ENCODE measurements at regions not wholly inside any gene's neighbourhood (a gene's known extent, or its start where the extent isn't known, plus 50 kb on each side); places are given as distances from the start of the nearest gene placed in this dataset.
"Not testable (repeated sequence)": the region's sequence is repeated elsewhere in the genome, so short reads cannot be mapped to it uniquely, and the experiment has no call there.

- no peak for DNase-seq
Observed at GRCh38 chr6:74362391-74362790, 666.4 kb downstream of the CD109 start.

- DNase-seq = no peak
Observed at GRCh38 chr6:74357321-74357720, 661.3 kb downstream of the CD109 start.

- DNase-seq = no peak
Observed at GRCh38 chr6:74356391-74356790, 660.4 kb downstream of the CD109 start.

DNA sequence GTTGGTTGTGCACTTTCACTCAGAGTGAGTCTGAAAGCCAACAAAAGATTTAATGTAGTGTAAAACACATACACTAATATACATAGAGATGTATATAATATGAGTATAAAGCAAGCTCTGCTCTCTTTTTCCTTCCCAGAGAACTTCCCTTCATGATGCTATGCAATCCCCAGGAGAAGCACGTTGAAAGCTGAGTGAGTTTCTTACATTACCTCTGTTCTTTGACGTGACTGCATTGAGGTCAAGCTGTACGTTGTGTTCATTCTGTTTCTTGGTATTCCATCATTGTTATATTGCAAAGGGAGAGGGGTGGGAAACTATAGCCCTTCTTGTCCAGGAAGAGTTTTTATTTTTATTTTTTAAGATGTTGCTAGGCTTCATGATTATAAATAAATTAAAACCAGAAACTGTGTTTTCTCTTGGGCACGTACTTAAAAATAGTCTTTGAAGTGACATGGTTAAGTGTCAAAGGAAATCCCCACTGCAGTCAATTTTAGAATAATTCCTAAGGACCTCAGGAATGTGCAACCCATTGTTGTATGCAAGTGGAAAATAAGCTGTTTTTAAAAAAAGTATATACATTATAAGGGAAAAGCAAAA lies 651.0 kb downstream of the CD109 start:
- DNase-seq = no peak

- DNase-seq = no peak
Observed at GRCh38 chr6:74343804-74344203, 647.8 kb downstream of the CD109 start.

- not testable (repeated sequence) for DNase-seq
Observed at GRCh38 chr6:74343321-74343720, 647.3 kb downstream of the CD109 start.

DNA sequence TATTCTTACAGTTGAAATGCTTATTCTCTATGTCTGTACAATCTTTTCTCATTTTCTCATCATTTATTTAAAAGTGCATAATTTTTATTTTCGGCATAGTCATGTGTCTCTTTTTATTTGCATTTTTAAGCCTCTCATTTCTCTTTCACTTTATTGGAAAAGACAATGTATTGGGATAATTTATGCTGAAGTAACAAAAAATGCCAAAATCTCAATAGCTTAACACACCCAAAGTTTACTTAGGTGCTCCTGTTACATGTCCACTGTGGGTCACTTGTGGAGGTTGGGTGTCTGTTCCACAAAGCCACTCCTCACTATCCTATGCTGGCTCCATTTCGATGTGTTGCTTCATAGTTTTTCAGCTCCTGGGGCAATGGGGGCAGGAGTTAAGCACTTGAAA lies 638.7 kb downstream of the CD109 start:
- no peak for DNase-seq

DNA sequence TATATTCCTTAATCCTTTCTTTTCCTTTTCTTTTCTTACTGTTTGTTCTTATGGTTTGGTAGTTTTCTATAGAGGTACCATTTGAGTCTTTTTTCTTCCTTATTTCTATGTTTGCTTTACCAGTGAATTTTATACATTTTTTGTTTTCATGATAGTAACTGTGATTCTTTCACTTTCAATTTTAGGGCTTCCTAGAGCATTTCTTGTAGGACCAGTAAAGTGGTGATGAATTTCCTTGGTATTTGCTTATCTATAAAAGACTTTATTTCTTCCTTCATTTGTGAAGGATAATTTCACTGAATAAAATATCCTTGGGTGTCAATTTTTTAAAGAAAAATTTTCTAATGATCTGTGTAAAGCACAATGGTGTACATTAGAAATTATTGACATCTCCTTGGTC lies 637.4 kb downstream of the CD109 start:
- no peak for DNase-seq

DNA sequence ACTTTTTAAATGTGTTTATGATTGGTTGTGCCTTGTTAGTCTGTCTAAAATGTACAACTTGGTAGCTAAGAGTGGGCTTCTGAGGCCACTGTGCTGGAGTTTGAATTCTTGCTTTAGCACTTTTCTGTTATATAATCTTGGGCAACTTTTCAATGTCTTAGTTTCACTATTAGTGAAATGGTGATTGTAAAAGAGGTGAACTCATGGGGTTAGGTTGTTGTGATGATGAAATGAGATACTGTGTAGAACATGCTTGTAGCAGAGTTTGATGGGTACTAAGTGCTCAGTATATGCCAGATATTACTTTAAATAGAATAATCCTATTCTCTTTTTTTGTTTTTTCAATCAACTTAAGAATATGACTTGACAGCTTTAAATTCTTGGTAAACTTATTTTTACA lies 624.7 kb downstream of the CD109 start:
- DNase-seq = no peak

GRCh38 chr6:74320074-74320473 lies 624.1 kb downstream of the CD109 start:
- DNase-seq = no peak

- DNase-seq = no peak
Observed at GRCh38 chr6:74319292-74319691, 623.3 kb downstream of the CD109 start.

DNA sequence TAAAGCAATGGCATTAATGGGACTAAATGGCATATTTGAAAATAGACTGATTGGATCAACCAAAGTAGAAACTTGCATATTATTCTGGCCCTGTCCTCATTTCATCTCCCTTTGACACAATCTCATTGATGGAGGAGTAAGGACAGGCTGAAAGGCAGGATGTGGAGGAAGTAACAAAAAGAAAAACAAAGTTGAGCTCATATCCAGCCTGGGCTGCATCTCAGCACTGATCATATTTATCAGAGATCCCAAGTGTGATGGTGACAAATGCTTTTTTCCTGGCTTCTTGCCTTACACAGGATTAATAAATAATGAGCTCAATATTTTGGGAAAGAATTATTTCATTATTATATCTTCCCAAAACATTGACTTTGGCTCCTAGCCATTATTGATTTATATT lies 622.7 kb downstream of the CD109 start:
- DNase-seq = no peak

GRCh38 chr6:74312081-74312480 lies 616.1 kb downstream of the CD109 start:
- DNase-seq = no peak

DNA sequence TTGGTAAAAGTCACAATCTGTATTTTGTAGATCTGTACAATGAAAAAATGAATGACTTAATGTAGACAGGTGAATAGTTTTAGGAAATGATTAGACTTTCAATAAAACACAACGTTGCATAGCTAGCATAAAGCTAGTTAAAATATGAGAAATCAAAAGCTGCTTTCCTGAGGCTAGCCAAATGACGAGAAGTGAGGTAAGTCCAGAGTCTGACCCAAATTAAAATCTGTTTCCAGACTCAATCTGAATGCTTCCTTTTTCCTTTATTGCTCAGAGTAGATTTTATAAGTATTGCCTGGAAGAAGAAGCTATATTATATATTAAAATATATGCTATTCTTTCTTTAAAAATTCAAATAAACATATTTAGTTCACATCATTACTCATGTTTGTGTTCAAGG lies 615.4 kb downstream of the CD109 start:
- DNase-seq = no peak

DNA sequence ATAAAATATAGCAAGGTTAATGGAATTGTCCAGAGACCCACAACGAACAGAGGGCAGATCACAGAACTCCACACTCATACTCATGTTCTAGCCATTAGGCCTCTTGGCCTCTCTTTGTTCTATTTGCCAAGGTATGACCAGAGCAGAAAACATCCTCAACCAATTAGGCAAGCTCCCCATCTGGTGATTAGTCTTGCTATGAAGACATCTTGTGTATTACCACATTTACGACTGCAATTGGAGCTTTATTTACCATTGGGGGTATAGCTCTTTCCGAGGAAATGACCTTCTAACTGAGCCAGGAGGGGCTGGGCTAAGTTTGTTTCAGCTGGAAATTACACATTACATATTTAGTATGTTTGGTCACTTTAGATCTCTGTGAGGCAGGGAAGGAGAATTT lies 593.9 kb downstream of the CD109 start:
- DNase-seq = no peak

DNA sequence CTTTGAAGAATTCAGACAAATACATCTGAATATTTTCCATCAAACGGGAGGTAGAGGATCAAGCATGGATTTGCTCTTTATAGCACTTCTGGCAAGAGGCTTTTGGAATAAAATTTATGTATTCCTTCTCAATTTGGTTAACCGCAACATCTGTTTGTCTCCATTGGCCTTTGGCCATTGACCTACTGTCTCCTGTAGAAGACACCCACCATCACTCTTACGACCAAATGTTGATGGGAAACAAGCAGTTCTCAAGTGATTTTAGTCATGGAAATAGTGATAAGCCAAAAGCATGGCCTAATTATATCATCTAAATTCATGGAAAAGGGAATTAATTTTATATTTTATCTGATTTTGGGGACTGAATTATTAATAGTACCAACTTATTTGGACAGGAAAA lies 591.9 kb downstream of the CD109 start:
- no peak for DNase-seq

DNA sequence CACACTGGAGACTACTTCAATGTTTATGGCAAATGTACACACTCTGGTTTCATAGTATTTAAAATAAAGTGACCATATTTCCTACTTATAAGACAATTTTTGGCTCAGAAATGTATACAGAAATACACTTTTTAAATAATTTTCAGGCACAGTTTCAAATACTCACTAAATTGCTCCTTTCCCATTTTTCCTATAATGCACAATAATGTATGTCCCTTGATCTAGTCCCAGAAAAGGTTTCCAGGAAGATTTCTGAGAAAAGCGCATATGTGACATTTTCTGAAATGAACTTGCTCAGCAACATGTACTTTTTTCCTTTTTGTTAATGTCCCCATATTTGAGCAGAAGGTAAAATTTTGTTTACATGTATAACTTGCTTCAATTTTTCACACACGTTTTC lies 591.4 kb downstream of the CD109 start:
- no peak for DNase-seq

GRCh38 chr6:74284284-74284683 lies 588.3 kb downstream of the CD109 start:
- no peak for DNase-seq

DNA sequence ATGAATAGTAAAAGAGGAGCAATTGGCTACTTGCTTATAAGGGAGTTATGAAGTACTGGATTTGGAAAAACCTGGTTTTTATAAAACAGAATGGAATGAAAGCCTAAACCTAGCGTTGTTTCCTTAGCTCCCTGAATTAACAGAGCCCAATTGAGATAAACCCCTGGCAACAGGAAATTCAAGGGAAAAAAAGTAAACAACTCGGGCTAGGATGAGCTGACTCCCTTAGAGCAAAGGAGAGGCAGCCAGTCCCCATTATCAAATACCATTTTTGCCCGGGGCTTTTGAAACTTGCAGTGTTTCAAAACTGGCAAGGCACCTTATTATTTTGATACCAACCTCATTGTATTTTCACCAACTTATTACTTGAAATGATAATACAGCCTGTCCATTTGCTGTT lies 587.5 kb downstream of the CD109 start:
- DNase-seq = no peak

- DNase-seq = no peak
Observed at GRCh38 chr6:74282143-74282689, 586.2 kb downstream of the CD109 start.

DNA sequence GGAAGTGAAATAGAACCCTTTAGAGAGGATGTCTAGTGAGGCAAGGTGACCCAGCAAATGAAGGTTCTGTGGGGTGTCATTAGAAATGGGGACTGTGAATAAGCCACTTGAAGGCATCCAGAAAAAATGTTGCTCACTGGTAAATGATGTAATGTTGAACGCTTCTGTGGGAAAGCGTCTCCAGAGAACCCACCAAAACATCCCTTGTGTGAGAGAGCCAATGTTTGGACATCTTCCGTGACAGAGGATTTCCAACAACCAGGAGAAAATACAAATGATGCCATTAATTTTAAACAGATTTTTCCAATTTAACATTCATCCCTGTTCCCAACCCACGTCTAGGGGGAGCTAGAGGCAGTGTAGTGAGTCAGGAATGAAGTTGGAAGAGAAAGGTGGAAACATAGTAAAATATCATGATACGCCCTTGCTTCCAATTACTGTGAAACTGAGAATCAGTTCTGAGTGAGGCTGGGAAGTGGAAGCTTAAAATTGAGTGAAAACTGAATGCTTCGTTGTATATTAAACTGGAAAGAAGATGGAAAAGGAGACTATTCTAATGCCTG lies 584.2 kb downstream of the CD109 start:
- no peak for DNase-seq

DNA sequence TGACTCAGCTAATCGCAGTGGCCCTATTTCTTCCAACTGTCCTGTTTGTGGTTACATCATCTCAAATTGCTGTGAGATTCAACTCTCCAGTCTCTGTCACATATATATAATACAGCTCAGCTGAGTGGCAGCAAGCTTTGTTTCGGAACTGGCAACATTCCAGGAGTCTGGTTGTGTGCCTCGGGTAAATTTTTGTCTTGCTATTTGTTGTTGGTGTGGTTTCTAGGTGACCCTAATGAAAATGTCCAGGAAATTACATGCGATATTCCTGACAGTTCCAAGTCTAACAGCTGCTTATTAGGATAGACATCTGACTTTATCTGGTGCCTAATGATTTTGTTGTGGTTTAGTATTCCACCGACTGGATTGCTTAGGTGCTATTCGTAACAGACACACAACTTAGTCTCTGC lies 581.8 kb downstream of the CD109 start:
- DNase-seq = no peak

DNA sequence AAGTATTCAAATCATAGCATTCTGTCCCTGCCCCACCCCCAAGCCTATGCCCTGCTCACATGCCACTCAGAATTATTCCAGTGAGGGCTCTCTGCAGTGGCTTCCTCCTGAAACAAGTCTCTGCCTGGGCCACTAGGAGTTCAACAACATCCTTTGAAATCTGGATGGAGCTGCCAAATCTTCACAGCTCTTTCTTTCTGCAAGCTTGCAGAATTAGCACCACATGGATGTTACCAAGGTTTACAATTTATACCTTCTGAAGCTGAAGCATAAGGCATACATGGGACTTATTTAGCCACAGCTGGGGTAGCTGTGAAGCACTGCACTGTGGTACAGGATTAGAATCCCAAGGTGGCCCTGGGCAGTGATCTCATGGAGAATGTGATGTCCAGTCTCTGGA lies 577.5 kb downstream of the CD109 start:
- no peak for DNase-seq

DNA sequence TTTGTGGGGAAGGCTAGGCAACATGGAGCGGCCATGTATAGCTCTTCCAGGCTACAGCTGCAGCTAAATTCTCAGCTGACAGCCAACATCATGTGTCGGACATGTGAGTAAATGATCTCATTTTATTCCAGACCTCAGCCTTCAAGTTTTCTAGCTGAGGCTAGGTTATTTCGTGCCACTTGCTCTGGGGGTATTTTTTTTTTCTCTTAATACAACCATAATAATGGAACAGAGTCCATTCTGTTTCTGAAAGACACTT lies 573.5 kb downstream of the CD109 start:
- DNase-seq = no peak

GRCh38 chr6:74268815-74269599 lies 573.0 kb downstream of the CD109 start:
- DNase-seq = no peak
